DND-41 (cell line): ENCODE measurements at regions not wholly inside any gene's neighbourhood (a gene's known extent, or its start where the extent isn't known, plus 50 kb on each side); places are given as distances from the start of the nearest gene placed in this dataset.

Source experiments
- ATAC-seq: fragments of 200-7000 bp; cut with Tn5 transposase; 3 replicates; pipeline ENCODE4 v1.9.1; 2021; ENCODE audit warnings: low read depth; ENCODE audit not compliant: insufficient read depth
- DNase-seq: peaks from one replicate; pipeline ENCODE4 v3.0.0-alpha.2; 2020
- H2AFZ ChIP-seq: 2 replicates; pipeline ENCODE4 v1.6.0; 2012; ENCODE audit warnings: low read depth, low read length
- H3K27ac ChIP-seq: 2 replicates; pipeline ENCODE4 v1.5.1; 2012; ENCODE audit warnings: low read length, inconsistent platforms
- H3K27me3 ChIP-seq: fragments of 200-600 bp; sonication (generic); 2 replicates; pipeline ENCODE4 v1.6.0; 2012; ENCODE audit warnings: low read length, mild to moderate bottlenecking, inconsistent platforms; ENCODE audit not compliant: insufficient read depth, poor library complexity
- H3K36me3 ChIP-seq: 2 replicates; pipeline ENCODE4 v1.5.1; 2012; ENCODE audit warnings: low read length, inconsistent platforms; ENCODE audit not compliant: insufficient read depth
- H3K4me1 ChIP-seq: 2 replicates; pipeline ENCODE4 v1.5.1; 2012; ENCODE audit warnings: mild to moderate bottlenecking, low read length; ENCODE audit not compliant: insufficient read depth
- H3K4me2 ChIP-seq: 2 replicates; pipeline ENCODE4 v1.6.0; 2012; ENCODE audit warnings: mild to moderate bottlenecking, moderate library complexity, low read length, inconsistent platforms; ENCODE audit not compliant: insufficient read depth
- H3K4me3 ChIP-seq, 2 experiments: fragments of 200-600 bp in 1 of 2; shearing (Covaris generic) in 1 of 2; 2 replicates each; pipeline ENCODE4 v1.5.1; 2012 to 2016; ENCODE audit warnings: inconsistent platforms in 2 of 2, low read length in 2 of 2, mild to moderate bottlenecking in 2 of 2, low read depth in 1 of 2, moderate library complexity in 1 of 2
- H3K79me2 ChIP-seq: 2 replicates; pipeline ENCODE4 v1.6.0; 2012; ENCODE audit warnings: low read length, inconsistent platforms; ENCODE audit not compliant: insufficient read depth
- H3K9ac ChIP-seq: 2 replicates; pipeline ENCODE4 v1.6.0; 2012; ENCODE audit warnings: low read depth, mild to moderate bottlenecking, inconsistent platforms, low read length, moderate library complexity
- H3K9me3 ChIP-seq: 2 replicates; pipeline ENCODE4 v1.5.1; 2012; ENCODE audit warnings: low read length, moderate library complexity, mild to moderate bottlenecking, inconsistent platforms; ENCODE audit not compliant: insufficient read depth, severe bottlenecking
- H4K20me1 ChIP-seq: 2 replicates; pipeline ENCODE4 v1.6.0; 2012; ENCODE audit warnings: low read length; ENCODE audit not compliant: insufficient read depth
- EZH2 ChIP-seq: IDR thresholded peaks from 3 replicates; pipeline ENCODE4 v1.6.1; 2012; ENCODE audit warnings: borderline replicate concordance, low read depth, mild to moderate bottlenecking, moderate library complexity, low read length, inconsistent platforms; ENCODE audit not compliant: severe bottlenecking
- TF ChIP-seq, protein P1 (sequence below): IDR thresholded peaks from 2 replicates; pipeline ENCODE4 v1.5.1; 2012; ENCODE audit warnings: borderline replicate concordance, low read length, moderate library complexity, mild to moderate bottlenecking; ENCODE audit not compliant: poor library complexity, severe bottlenecking; ENCODE audit errors: extremely low read depth

DNA sequence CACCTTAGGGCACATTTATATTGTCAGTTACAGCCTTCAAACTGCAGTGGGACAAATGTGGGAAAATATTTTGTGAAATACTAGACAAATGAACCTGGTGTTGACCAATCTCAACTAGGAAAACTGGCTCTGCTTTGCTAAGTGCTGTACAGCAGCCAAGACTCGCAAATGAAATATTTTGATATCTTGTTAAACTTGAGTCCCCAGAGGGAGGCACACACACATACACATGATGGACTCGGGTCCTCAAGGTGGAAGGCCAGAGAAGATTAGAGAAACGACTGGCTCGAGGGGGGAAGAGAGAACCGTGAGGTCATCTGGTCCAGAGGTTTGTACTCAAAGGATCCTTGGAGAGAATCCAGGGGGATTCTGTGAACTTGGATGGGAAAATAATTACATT is 67.3 kb upstream of the JAG1 start:
- H3K4me3 ChIP-seq: no peak overlapping the region
- H3K27me3 ChIP-seq: peaks cover 16% of the 10 kb centered on the region
- no peak overlapping the region for H3K9ac ChIP-seq
- no peaks in the 10 kb centered on the region for H3K79me2 ChIP-seq
- no peaks in the 10 kb centered on the region for H3K36me3 ChIP-seq
- H4K20me1 ChIP-seq: no peaks in the 10 kb centered on the region
- no peaks in the 10 kb centered on the region for H3K4me1 ChIP-seq
- no peak overlapping the region for H3K27ac ChIP-seq
- TF ChIP-seq EZH2: no peak
- TF ChIP-seq, protein P1, sequence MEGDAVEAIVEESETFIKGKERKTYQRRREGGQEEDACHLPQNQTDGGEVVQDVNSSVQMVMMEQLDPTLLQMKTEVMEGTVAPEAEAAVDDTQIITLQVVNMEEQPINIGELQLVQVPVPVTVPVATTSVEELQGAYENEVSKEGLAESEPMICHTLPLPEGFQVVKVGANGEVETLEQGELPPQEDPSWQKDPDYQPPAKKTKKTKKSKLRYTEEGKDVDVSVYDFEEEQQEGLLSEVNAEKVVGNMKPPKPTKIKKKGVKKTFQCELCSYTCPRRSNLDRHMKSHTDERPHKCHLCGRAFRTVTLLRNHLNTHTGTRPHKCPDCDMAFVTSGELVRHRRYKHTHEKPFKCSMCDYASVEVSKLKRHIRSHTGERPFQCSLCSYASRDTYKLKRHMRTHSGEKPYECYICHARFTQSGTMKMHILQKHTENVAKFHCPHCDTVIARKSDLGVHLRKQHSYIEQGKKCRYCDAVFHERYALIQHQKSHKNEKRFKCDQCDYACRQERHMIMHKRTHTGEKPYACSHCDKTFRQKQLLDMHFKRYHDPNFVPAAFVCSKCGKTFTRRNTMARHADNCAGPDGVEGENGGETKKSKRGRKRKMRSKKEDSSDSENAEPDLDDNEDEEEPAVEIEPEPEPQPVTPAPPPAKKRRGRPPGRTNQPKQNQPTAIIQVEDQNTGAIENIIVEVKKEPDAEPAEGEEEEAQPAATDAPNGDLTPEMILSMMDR: no peak
- DNase-seq (no peak), ATAC-seq (no peak)
- H3K4me2 ChIP-seq: no peak overlapping the region
- no peak overlapping the region for H2AFZ ChIP-seq
- no peaks in the 10 kb centered on the region for H3K9me3 ChIP-seq

DNA sequence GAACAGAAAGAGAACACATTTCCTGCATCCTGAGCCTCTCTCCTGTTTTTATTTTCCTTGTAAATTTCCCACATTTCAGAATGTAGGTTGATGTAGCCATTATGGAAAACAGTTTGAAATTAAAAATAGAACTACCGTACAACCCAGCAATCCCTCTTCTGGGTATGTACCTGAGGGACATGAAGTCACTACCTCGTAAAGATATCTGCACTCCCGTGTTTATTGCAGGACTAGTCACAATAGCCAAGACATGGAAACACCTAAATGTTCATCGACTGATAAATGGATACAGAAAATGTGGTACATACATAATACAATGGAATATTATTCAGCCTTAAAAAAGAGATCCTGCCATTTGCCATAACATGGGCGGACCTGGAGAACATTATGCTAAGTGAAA is 72.0 kb upstream of the JAG1 start:
- Histone ChIP-seq H4K20me1 (no peaks in the 10 kb centered on the region), H3K9ac (no peak overlapping the region), H2AFZ (no peak overlapping the region), H3K36me3 (no peaks in the 10 kb centered on the region), H3K79me2 (no peaks in the 10 kb centered on the region), H3K4me3 (no peak overlapping the region), H3K4me1 (no peaks in the 10 kb centered on the region), H3K9me3 (no peaks in the 10 kb centered on the region), H3K4me2 (no peak overlapping the region), H3K27me3 (peaks cover 4% of the 10 kb centered on the region), H3K27ac (no peak overlapping the region)
- no peak for TF ChIP-seq EZH2
- TF ChIP-seq, protein P1: no peak
- no peak for DNase-seq
- ATAC-seq: no peak

DNA sequence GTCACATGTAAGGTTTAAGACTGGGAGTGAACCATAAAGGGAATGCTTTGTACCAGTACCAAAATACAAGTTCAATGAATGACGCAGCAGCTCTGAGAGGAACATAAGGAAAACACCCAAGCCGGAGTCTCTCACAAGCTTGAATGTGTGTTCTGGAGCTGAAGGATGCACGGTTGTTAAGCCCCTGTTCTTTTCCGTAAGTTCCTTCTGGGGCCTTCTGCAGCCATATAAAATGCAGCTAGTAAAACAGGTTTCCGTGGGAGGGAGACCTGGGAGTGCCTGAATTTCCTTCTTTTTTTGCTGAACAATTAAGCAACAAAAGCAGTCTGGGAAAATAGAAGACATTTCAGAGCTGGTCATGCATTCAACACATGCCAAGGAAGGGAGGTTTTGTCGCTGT is 73.2 kb upstream of the JAG1 start:
- Histone ChIP-seq H3K4me3 (no peak overlapping the region), H3K4me1 (no peaks in the 10 kb centered on the region), H3K79me2 (no peaks in the 10 kb centered on the region), H3K27me3 (no peaks in the 10 kb centered on the region), H3K9ac (no peak overlapping the region), H3K9me3 (no peaks in the 10 kb centered on the region), H2AFZ (no peak overlapping the region), H3K4me2 (no peak overlapping the region), H4K20me1 (no peaks in the 10 kb centered on the region), H3K36me3 (no peaks in the 10 kb centered on the region), H3K27ac (no peak overlapping the region)
- DNase-seq (no peak), ATAC-seq (no peak)
- no peak for TF ChIP-seq EZH2
- TF ChIP-seq, protein P1: no peak

DNA sequence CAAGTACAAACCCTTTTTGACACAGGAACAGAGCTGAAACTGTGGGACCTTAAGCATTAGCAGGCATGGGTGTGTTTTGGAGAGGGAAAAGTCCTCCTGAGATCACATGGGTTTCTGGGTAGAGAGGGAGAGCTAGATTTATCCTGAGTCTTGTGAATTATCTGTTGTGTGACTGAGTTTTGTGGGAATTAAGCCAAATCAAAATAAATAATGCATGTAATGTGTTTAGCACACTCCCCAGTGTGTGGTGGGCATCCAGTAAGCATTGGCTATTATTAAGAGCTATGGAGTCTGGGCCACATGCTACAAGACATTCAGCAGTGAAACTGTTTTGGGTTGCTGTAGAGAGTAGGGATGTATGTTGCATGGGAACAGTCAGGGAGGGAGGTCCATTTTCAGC is 75.3 kb upstream of the JAG1 start:
- Histone ChIP-seq H3K4me3 (no peak overlapping the region), H3K36me3 (no peaks in the 10 kb centered on the region), H3K27me3 (no peaks in the 10 kb centered on the region), H3K4me2 (no peak overlapping the region), H3K4me1 (no peaks in the 10 kb centered on the region), H3K9me3 (no peaks in the 10 kb centered on the region), H2AFZ (no peak overlapping the region), H3K27ac (no peak overlapping the region), H3K9ac (no peak overlapping the region), H3K79me2 (no peaks in the 10 kb centered on the region), H4K20me1 (no peaks in the 10 kb centered on the region)
- ATAC-seq (no peak), DNase-seq (no peak)
- TF ChIP-seq, protein P1: no peak
- no peak for TF ChIP-seq EZH2
